PC-3 (cell line): ENCODE measurements at regions not wholly inside any gene's neighbourhood (a gene's known extent, or its start where the extent isn't known, plus 50 kb on each side); places are given as distances from the start of the nearest gene placed in this dataset.

ENCODE experiments used
- CTCF ChIP-seq: fragments of 300-600 bp; sonication (generic); conservative IDR thresholded peaks from 2 replicates; pipeline ENCODE4 v1.5.1; 2017; ENCODE audit warnings: antibody characterized with exemption, low read depth, mild to moderate bottlenecking, low read length
- EZH2 ChIP-seq: fragments of 300-600 bp; sonication (generic); IDR thresholded peaks from one replicate; pipeline ENCODE4 v1.6.1; 2017; ENCODE audit warnings: antibody characterized with exemption, mild to moderate bottlenecking, low read length; ENCODE audit not compliant: unreplicated experiment
- EZH2phosphoT487 ChIP-seq: fragments of 300-600 bp; sonication (generic); IDR thresholded peaks from 2 replicates; pipeline ENCODE4 v1.6.1; 2018; ENCODE audit warnings: mild to moderate bottlenecking, antibody characterized with exemption, low read length, borderline replicate concordance

- TF ChIP-seq CTCF (no peak), EZH2 (no peak), EZH2phosphoT487 (no peak)
These were observed 810.1 kb downstream of the PLA2G4A start for GRCh38 chr1:187638733-187639434.
